Muscle layer of duodenum (tissue), 2 donors: ENCODE measurements at regions not wholly inside any gene's neighbourhood (a gene's known extent, or its start where the extent isn't known, plus 50 kb on each side); places are given as distances from the start of the nearest gene placed in this dataset.

Experiments
- H3K27ac ChIP-seq: one replicate; pipeline ENCODE4 v1.7.0; 2013; ENCODE audit warnings: mild to moderate bottlenecking, low read length
- H3K27me3 ChIP-seq: one replicate; pipeline ENCODE4 v1.7.0; 2013; ENCODE audit warnings: low read depth, mild to moderate bottlenecking, control low read depth, low read length
- H3K36me3 ChIP-seq, 2 donors: one replicate each; pipeline ENCODE4 v1.7.0; 2013; ENCODE audit warnings: low read length in 2 of 2, control low read depth in 1 of 2, mild to moderate bottlenecking in 1 of 2; ENCODE audit not compliant: insufficient read depth in 2 of 2, control insufficient read depth in 1 of 2
- H3K4me1 ChIP-seq, 2 donors: one replicate each; pipeline ENCODE4 v1.7.0; 2013; ENCODE audit warnings: low read length in 2 of 2, mild to moderate bottlenecking in 2 of 2, control low read depth in 1 of 2, moderate library complexity in 1 of 2; ENCODE audit not compliant: insufficient read depth in 2 of 2, control insufficient read depth in 1 of 2
- H3K4me3 ChIP-seq, 2 donors: one replicate each; pipeline ENCODE4 v1.7.0; 2013; ENCODE audit warnings: low read length in 2 of 2, low read depth in 1 of 2, mild to moderate bottlenecking in 1 of 2
- H3K9me3 ChIP-seq, 2 donors: one replicate each; pipeline ENCODE4 v1.7.0; 2013; ENCODE audit warnings: low read length in 2 of 2, control low read depth in 1 of 2, mild to moderate bottlenecking in 1 of 2; ENCODE audit not compliant: control insufficient read depth in 1 of 2
- donor health status: healthy.

DNA sequence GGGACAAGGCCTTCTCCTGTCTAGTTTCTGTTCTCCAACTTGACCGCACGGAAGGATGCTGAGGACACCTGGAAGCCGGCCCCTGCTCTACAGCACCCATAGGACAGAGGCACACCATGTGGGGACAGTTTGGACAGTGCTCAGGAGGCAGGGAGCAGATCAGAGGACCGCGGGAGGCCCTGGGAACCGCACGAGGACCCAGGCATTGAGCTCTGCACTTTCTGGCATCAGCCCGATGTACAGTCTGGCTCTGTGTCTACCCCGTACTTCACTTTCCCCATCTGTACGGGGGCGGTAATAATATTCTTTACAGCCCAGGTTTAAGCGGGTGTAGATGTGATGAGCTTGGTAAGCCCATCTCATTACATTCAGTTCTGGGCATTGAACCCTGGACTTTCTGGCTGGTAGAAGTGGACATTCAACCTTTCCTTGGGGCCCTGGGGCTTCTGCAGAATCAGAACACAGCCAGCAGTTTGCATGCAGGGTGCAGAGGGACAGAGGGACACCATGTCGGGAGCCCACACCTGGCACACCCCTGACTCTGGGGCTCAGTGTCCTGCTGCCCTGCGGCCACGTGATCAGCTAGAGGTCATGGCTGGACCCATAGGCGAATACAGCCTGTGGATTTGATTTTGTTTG is 258.7 kb downstream of the SEC14L1 start:
- H3K36me3 ChIP-seq: peaks cover 0 to 16% of the 10 kb centered on the region in 2 donors
- H3K9me3 ChIP-seq: no peaks in the 10 kb centered on the region
- H3K4me1 ChIP-seq: peaks cover 5 to 43% of the 10 kb centered on the region in 2 donors
- no peak overlapping the region for H3K4me3 ChIP-seq
- H3K27me3 ChIP-seq: no peaks in the 10 kb centered on the region
- no peak overlapping the region for H3K27ac ChIP-seq

DNA sequence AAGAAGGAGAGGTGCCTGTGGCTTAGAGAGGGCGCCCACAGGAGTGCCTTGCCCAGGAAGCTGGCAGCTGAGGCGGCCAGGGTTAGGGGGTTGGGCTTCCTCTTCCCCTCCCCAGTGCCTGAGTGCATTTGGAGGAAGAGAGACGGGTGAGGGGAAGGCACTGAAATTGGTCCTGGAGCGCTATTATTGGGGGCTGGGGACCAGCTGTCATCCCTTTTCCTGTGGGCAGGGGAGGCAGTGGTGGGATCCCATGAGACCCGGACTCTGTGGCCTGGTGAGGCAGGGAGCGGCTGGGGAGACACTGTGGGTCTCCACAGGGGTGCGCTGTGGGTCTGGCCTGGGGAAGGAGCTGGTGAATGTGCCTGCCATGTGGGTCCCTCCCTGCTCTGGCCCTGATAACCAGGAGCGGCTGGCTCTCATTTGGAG is 259.7 kb downstream of the SEC14L1 start:
- Histone ChIP-seq H3K4me3 (peak overlapping the region in 1 of 2 donors; percentile 19), H3K27me3 (no peaks in the 10 kb centered on the region), H3K27ac (no peak overlapping the region), H3K9me3 (no peaks in the 10 kb centered on the region), H3K4me1 (peaks cover 0 to 46% of the 10 kb centered on the region in 2 donors), H3K36me3 (peaks cover 0 to 16% of the 10 kb centered on the region in 2 donors)

DNA sequence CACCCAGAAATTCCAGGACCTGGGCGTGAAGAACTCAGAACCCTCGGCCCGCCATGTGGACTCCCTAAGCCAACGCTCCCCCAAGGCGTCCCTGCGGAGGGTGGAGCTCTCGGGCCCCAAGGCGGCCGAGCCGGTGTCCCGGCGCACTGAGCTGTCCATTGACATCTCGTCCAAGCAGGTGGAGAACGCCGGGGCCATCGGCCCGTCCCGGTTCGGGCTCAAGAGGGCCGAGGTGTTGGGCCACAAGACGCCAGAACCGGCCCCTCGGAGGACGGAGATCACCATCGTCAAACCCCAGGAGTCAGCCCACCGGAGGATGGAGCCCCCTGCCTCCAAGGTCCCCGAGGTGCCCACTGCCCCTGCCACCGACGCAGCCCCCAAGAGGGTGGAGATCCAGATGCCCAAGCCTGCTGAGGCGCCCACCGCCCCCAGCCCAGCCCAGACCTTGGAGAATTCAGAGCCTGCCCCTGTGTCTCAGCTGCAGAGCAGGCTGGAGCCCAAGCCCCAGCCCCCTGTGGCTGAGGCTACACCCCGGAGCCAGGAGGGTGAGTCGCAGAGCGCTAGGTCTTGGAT is 261.5 kb downstream of the SEC14L1 start:
- Histone ChIP-seq H3K27me3 (no peaks in the 10 kb centered on the region), H3K9me3 (no peaks in the 10 kb centered on the region), H3K4me1 (peaks cover 0 to 55% of the 10 kb centered on the region in 2 donors), H3K27ac (no peak overlapping the region), H3K4me3 (no peak overlapping the region), H3K36me3 (peaks cover 0 to 16% of the 10 kb centered on the region in 2 donors)

DNA sequence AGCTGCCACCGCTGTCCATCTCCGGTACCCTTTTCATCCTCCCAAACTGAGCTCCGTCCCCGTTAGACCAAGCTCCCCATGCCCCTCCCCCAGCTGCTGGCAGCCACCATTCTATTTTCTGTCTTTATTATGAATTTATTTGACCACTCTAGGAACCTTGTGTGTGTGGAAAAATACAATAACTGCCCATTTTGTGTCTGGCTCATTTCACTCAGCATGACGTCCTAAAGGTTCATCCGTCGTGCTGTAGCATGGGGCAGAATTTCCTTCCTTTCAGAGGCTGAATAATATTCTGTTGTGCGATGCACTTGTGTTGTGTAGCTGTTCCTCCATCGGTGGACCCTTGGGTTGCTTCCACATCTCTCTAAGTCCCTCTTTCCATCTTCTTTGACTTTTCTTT is 263.1 kb downstream of the SEC14L1 start:
- H3K4me1 ChIP-seq: peaks cover 0 to 70% of the 10 kb centered on the region in 2 donors
- H3K4me3 ChIP-seq: no peak overlapping the region
- H3K36me3 ChIP-seq: peaks cover 0 to 16% of the 10 kb centered on the region in 2 donors
- no peaks in the 10 kb centered on the region for H3K27me3 ChIP-seq
- peak overlapping the region; percentile 51 for H3K27ac ChIP-seq
- H3K9me3 ChIP-seq: no peaks in the 10 kb centered on the region

DNA sequence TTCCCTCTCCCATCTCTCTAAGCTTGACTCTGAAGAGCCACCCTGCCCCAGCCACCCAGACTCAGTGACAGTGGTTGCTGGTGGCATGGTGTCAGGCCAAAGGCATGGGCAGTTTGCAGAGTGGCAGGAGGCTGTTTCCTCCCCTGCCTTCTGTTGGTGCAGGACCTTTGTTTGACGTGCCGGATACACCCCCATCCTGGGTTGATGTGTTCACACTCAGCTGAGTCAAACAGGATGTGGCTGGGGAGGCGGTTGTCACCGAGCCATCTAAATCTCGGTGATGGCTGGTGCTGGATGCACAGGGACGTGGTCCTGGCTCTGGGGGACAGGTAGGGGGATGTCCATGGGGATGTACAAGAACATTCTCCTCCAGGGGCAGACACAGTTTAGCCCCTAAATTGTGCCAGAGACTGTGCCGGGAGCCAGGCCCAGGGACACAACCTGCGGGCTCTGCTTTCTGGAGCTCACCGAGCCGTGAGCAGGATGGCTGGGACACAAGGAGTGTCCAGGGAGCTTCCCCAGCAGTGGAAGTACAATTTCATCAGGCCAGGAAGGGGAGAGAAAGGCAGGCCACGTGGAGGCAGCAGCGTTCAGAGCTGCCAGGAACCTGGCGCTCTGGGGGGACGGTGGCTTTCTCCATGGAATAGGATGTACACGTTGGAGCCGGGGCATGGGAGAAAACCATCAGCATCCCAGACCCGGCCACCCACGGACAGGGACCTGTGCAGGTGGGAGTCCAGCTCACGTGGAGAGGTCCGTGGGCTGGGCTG is 264.2 kb downstream of the SEC14L1 start:
- no peaks in the 10 kb centered on the region for H3K27me3 ChIP-seq
- no peaks in the 10 kb centered on the region for H3K9me3 ChIP-seq
- H3K4me1 ChIP-seq: peaks cover 1 to 75% of the 10 kb centered on the region in 2 donors
- peaks cover 0 to 16% of the 10 kb centered on the region in 2 donors for H3K36me3 ChIP-seq
- peak overlapping the region in 1 of 2 donors; percentile 45 for H3K4me3 ChIP-seq
- peak overlapping the region; percentile 74 for H3K27ac ChIP-seq

DNA sequence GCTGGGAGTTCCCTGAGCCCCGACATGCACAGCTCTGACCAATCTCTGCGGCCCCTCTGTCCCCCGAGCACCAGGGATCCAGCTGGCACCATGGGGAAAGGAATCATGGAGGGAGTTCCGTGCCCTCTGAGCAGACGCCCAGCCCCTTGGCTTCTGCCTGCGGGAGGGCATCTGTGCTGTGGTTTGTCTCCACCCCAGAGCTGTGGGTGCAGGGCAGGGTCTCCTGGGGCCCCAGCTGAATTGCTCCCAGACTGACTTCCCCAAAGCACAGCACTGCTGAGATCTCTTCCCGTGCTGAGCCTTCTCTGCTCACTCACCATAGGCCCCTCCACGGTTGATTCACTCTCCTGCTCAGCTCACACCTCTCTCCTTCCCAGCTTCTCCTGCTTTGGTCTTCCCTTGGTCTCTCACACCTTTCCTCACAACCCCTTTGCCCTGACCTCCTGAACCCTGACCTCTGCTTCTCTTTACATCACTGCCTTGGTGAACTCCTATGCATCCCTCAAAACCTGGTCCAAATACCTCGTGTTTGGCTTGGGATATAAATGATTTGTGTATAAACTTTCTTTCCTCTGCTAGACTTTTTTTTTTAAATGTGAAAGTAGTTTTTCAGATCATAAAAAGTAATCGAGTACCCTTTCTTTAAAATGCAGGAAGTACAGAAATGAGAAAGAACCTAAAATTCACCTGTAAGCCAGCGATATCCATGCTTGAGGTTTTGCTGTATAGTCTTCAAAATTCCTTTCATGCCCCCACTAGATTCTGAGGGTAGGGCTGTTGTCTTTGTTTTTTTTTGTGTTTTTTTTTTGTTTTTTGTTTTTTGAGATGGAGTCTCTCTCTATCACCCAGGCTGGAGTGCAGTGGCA is 265.3 kb downstream of the SEC14L1 start:
- Histone ChIP-seq H3K4me1 (peaks cover 6 to 74% of the 10 kb centered on the region in 2 donors), H3K36me3 (peaks cover 0 to 16% of the 10 kb centered on the region in 2 donors), H3K4me3 (peak overlapping the region in 1 of 2 donors; percentile 45), H3K27ac (peak overlapping the region; percentile 74), H3K27me3 (no peaks in the 10 kb centered on the region), H3K9me3 (no peaks in the 10 kb centered on the region)

DNA sequence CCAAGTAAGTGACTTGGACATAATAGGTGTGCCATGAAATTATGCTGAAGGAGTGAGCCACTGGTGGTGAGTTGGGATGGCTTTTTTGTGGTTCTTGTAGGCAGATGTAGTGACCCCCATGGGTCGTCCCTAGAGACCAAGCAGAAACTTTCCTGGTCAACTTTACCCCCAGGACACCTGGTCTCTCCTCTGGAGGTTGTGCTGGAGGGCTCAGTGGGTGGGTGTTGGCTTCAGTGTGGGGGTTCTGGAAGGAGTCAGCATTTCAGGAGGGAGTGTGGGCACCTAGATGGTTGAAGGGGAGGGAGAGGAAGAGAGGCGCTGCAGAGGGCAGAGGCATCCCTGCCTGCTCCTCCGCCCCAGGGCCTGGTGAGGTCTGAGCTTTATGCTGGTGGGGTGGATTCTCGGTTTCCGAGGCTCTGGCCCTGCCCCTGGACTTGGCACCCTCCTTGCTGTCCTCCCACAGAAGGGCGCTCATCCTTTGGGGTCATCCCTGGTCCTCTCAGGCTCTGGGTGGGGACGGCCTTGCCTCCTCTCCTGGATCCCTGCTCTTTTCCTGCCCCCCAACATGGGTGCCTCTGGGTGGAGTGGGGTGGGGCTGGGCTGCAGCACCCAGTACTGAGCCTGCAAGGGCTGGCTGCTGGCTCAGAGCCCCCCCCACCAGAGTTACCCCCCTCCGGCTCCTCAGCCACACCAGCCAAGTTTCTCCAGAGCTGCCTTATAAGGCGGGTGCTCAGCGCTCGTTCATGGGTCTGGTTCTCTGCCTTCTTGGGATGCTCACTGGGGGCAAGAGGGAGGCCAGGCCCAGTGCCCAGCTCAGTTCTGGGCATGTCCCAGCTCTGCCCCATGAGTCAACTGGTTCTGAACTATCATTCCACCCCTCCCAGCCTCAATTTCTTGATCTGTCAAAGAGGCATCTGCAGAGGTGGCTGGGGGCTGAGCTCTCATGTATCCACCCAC is 266.8 kb downstream of the SEC14L1 start:
- Histone ChIP-seq H3K9me3 (no peaks in the 10 kb centered on the region), H3K4me3 (peak overlapping the region in 1 of 2 donors; percentile 15), H3K36me3 (peaks cover 0 to 5% of the 10 kb centered on the region in 2 donors), H3K4me1 (peaks cover 6 to 74% of the 10 kb centered on the region in 2 donors), H3K27me3 (no peaks in the 10 kb centered on the region), H3K27ac (peak overlapping the region; percentile 92)

DNA sequence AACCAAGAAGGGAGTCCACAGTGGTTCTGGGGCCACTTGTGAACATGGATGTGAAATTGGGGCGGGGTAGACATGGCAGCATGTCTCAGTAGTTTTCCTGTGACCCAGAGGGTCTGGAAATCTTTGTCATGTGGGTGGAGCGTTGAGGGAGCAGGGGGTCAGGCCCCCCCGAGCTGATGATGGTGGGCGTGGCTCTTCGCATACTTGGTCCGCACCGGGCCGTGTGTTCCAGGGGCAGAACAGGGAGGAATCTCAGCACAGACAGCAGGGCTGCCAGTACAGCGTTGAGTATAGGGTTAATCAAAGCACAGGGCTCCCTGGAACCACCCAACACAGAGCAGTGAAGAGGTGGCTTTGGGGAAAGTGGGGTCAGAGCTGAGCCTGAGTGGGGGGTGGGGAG is 267.5 kb downstream of the SEC14L1 start:
- peak overlapping the region; percentile 92 for H3K27ac ChIP-seq
- H3K4me1 ChIP-seq: peaks cover 6 to 68% of the 10 kb centered on the region in 2 donors
- no peaks in the 10 kb centered on the region for H3K36me3 ChIP-seq

DNA sequence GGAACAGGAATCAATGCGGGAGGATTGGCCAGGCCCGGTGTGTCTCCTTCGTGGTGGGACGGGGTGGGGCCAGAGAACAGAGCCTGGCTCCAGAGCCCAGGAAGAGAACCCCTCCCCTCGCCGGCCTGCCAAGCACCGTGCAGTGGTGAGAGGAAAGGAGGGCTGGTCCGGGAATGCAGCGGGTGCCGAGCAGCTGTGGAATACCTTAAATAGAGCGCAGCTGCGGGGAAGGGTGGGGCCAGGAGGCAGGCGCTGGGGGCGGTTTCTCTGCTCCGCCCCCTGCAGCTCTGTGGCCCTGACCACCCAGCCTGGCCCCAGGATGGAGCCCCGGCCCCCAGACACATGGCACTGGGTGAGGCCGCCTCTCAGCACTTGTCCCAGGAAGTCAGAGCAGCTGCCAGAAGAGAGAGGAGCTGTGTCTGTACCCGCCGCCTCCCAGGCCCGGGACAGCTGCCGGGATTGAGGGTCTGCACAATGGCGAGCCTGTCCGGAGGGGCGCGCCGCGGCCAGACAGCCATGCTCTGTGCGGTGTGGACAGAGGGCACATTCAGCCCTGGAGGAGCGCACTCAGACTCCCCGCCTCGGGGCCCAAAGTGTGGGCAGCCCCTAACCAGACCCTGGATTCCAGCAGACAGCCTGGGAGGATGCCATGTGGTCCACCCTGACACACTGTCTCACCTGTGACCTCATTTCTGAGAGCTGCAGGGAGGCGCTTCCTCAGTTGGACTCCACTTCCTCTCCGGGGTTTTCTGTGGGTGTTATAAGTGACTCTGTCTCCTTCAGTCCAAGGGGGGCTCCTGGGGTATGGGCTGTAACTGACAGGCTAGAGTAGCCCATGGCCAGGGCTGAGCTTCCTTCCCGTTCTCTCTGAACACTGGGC is 268.8 kb downstream of the SEC14L1 start:
- Histone ChIP-seq H3K4me1 (peaks cover 6 to 59% of the 10 kb centered on the region in 2 donors), H3K27ac (peak overlapping the region; percentile 92), H3K4me3 (peak overlapping the region; percentile 7 to 35), H3K27me3 (no peaks in the 10 kb centered on the region), H3K9me3 (no peaks in the 10 kb centered on the region), H3K36me3 (no peaks in the 10 kb centered on the region)

More for the DNA sequence above, 267.5 kb downstream of the SEC14L1 start:
- H3K9me3 ChIP-seq: no peaks in the 10 kb centered on the region
- H3K27me3 ChIP-seq: no peaks in the 10 kb centered on the region
- H3K4me3 ChIP-seq: peak overlapping the region in 1 of 2 donors; percentile 15
